Karpas-422 (cell line): ENCODE measurements at regions not wholly inside any gene's neighbourhood (a gene's known extent, or its start where the extent isn't known, plus 50 kb on each side); places are given as distances from the start of the nearest gene placed in this dataset.
"Not testable (repeated sequence)": the region's sequence is repeated elsewhere in the genome, so short reads cannot be mapped to it uniquely, and the experiment has no call there.

Experiments
- DNase-seq: peaks from one replicate; pipeline ENCODE4 v3.0.0-alpha.2; 2015
- H2AFZ ChIP-seq: fragments of 200-600 bp; sonication (generic); 2 replicates; pipeline ENCODE4 v1.6.1; 2014; ENCODE audit warnings: antibody characterized with exemption, low read length, mixed read lengths
- H3K27ac ChIP-seq: fragments of 200-600 bp; sonication (generic); 2 replicates; pipeline ENCODE4 v1.5.1; 2014; ENCODE audit warnings: mild to moderate bottlenecking, low read length, moderate library complexity
- H3K27me3 ChIP-seq: fragments of 200-600 bp; sonication (generic); 2 replicates; pipeline ENCODE4 v1.6.1; 2014; ENCODE audit warnings: low read length, mixed read lengths
- H3K36me3 ChIP-seq: fragments of 200-600 bp; sonication (generic); 2 replicates; pipeline ENCODE4 v1.6.1; 2014; ENCODE audit warnings: low read length, mixed read lengths; ENCODE audit not compliant: insufficient read depth
- H3K4me1 ChIP-seq: fragments of 200-600 bp; sonication (generic); 2 replicates; pipeline ENCODE4 v1.6.1; 2014; ENCODE audit warnings: mild to moderate bottlenecking, low read length, mixed read lengths
- H3K4me2 ChIP-seq: fragments of 200-600 bp; sonication (generic); 2 replicates; pipeline ENCODE4 v1.6.1; 2014; ENCODE audit warnings: low read length, low read depth, mild to moderate bottlenecking; ENCODE audit not compliant: poor library complexity, severe bottlenecking
- H3K4me3 ChIP-seq: fragments of 200-600 bp; sonication (generic); 2 replicates; pipeline ENCODE4 v1.5.1; 2014; ENCODE audit warnings: mild to moderate bottlenecking, antibody characterized with exemption, low read length, mixed read lengths
- H3K79me2 ChIP-seq: fragments of 200-600 bp; sonication (generic); 2 replicates; pipeline ENCODE4 v1.6.1; 2014; ENCODE audit warnings: mild to moderate bottlenecking, low read length, mixed read lengths
- H3K9ac ChIP-seq: fragments of 200-600 bp; sonication (generic); 2 replicates; pipeline ENCODE4 v1.6.0; 2014; ENCODE audit warnings: low read length
- H3K9me2 ChIP-seq: fragments of 200-600 bp; sonication (generic), shearing (Covaris generic); replicated peaks from 2 replicates; pipeline ENCODE4 v1.6.0; 2014; ENCODE audit warnings: mild to moderate bottlenecking, low read length, moderate library complexity; ENCODE audit not compliant: insufficient read depth
- H3K9me3 ChIP-seq: fragments of 300-700, 200-600 bp; sonication (generic); 2 replicates; pipeline ENCODE4 v1.6.1; 2014; ENCODE audit warnings: low read length, mixed read lengths
- H4K20me1 ChIP-seq: fragments of 200-600 bp; sonication (generic); 2 replicates; pipeline ENCODE4 v1.6.1; 2014; ENCODE audit warnings: mild to moderate bottlenecking, antibody characterized with exemption, low read length, low read depth; ENCODE audit not compliant: insufficient read depth

GRCh38 chr12:20097626-20098025, 270.7 kb upstream of the PDE3A start:
- Histone ChIP-seq H3K27me3 (0 out of 2 replicates have a peak, but pooled peaks cover 4% of the 10 kb centered on the region), H3K9me3 (no peaks in the 10 kb centered on the region; the same call in 1 of the 2 replicates), H3K9ac (no peak overlapping the region), H2AFZ (no peak overlapping the region), H3K79me2 (no peaks in the 10 kb centered on the region), H3K4me1 (no peaks in the 10 kb centered on the region), H3K4me3 (no peak overlapping the region), H3K27ac (no peak overlapping the region), H3K9me2 (no peaks in the 10 kb centered on the region), H3K36me3 (no peaks in the 10 kb centered on the region), H4K20me1 (no peaks in the 10 kb centered on the region), H3K4me2 (no peak overlapping the region)
- no peak for DNase-seq

- Histone ChIP-seq H3K4me1 (no peaks in the 10 kb centered on the region), H3K79me2 (no peaks in the 10 kb centered on the region), H3K27ac (no peak overlapping the region), H3K9me2 (no peaks in the 10 kb centered on the region), H3K9ac (no peak overlapping the region), H3K9me3 (no peaks in the 10 kb centered on the region; the same call in 1 of the 2 replicates), H3K4me3 (no peak overlapping the region), H4K20me1 (no peaks in the 10 kb centered on the region), H2AFZ (no peak overlapping the region), H3K27me3 (0 out of 2 replicates have a peak, but pooled peaks cover 4% of the 10 kb centered on the region), H3K4me2 (no peak overlapping the region), H3K36me3 (no peaks in the 10 kb centered on the region)
- no peak for DNase-seq
Measured at GRCh38 chr12:20099395-20100183, 268.7 kb upstream of the PDE3A start.

- H3K4me3 ChIP-seq = no peak overlapping the region
- no peaks in the 10 kb centered on the region for H3K9me2 ChIP-seq
- DNase-seq = no peak
- no peak overlapping the region for H2AFZ ChIP-seq
- H3K4me1 ChIP-seq = no peaks in the 10 kb centered on the region
- no peaks in the 10 kb centered on the region for H3K36me3 ChIP-seq
- H3K79me2 ChIP-seq = no peaks in the 10 kb centered on the region
- H3K27ac ChIP-seq = no peak overlapping the region
- no peak overlapping the region for H3K9ac ChIP-seq
- no peak overlapping the region for H3K4me2 ChIP-seq
- H4K20me1 ChIP-seq = no peaks in the 10 kb centered on the region
- H3K27me3 ChIP-seq = 0 out of 2 replicates have a peak, but pooled peaks cover 4% of the 10 kb centered on the region
- no peaks in the 10 kb centered on the region for H3K9me3 ChIP-seq
Measured at GRCh38 chr12:20101046-20101445, 267.3 kb upstream of the PDE3A start.

- no peaks in the 10 kb centered on the region for H3K36me3 ChIP-seq
- H3K4me3 ChIP-seq = no peak overlapping the region
- no peak overlapping the region for H3K4me2 ChIP-seq
- no peak overlapping the region for H3K9ac ChIP-seq
- no peak overlapping the region for H3K27ac ChIP-seq
- no peaks in the 10 kb centered on the region for H4K20me1 ChIP-seq
- H3K9me3 ChIP-seq = no peaks in the 10 kb centered on the region
- no peaks in the 10 kb centered on the region for H3K79me2 ChIP-seq
- H3K27me3 ChIP-seq = no peaks in the 10 kb centered on the region
- no peaks in the 10 kb centered on the region for H3K9me2 ChIP-seq
- DNase-seq = no peak
- no peak overlapping the region for H2AFZ ChIP-seq
- H3K4me1 ChIP-seq = no peaks in the 10 kb centered on the region
Measured at GRCh38 chr12:20105943-20106342, 262.4 kb upstream of the PDE3A start.

DNA sequence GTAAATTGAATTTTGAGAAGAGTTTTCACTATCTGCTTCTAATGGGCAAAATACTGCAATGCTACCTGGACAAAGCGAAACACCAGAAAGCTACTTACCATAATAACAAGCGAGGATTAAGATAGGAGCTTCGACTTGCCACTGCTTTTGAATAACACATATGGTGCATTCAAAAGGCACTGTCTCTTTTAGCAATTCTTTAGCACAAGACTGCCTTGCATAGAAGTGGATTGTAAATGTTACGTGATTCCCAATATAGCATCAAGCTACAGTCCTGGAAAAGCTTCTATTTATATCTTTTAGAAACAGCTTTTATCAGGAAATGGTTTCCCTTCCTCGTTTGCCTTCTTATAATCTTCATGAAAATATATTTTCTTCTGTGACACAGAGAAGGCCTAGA, 258.7 kb upstream of the PDE3A start:
- H3K9ac ChIP-seq = no peak overlapping the region
- H3K9me3 ChIP-seq = no peaks in the 10 kb centered on the region
- no peaks in the 10 kb centered on the region for H4K20me1 ChIP-seq
- no peaks in the 10 kb centered on the region for H3K79me2 ChIP-seq
- H3K4me1 ChIP-seq = no peaks in the 10 kb centered on the region
- H2AFZ ChIP-seq = no peak overlapping the region
- no peaks in the 10 kb centered on the region for H3K36me3 ChIP-seq
- no peak overlapping the region for H3K27ac ChIP-seq
- no peak overlapping the region for H3K4me2 ChIP-seq
- no peaks in the 10 kb centered on the region for H3K27me3 ChIP-seq
- no peak for DNase-seq
- no peaks in the 10 kb centered on the region for H3K9me2 ChIP-seq
- H3K4me3 ChIP-seq = no peak overlapping the region

- H4K20me1 ChIP-seq, H3K9me3 ChIP-seq, DNase-seq, H3K9ac ChIP-seq, H3K4me3 ChIP-seq, H3K4me1 ChIP-seq, H3K36me3 ChIP-seq, H2AFZ ChIP-seq, H3K9me2 ChIP-seq, H3K4me2 ChIP-seq, H3K27ac ChIP-seq, H3K79me2 ChIP-seq, H3K27me3 ChIP-seq: not testable (repeated sequence)
Measured at GRCh38 chr12:20115371-20115770, 253.0 kb upstream of the PDE3A start.

- Histone ChIP-seq H3K4me3 (no peak overlapping the region), H3K27ac (no peak overlapping the region), H2AFZ (no peak overlapping the region), H4K20me1 (no peaks in the 10 kb centered on the region), H3K9ac (no peak overlapping the region), H3K36me3 (no peaks in the 10 kb centered on the region), H3K9me3 (no peaks in the 10 kb centered on the region), H3K4me1 (no peaks in the 10 kb centered on the region), H3K4me2 (no peak overlapping the region), H3K79me2 (no peaks in the 10 kb centered on the region), H3K27me3 (no peaks in the 10 kb centered on the region), H3K9me2 (no peaks in the 10 kb centered on the region)
- DNase-seq = no peak
Measured at GRCh38 chr12:20119596-20120402, 248.5 kb upstream of the PDE3A start.

DNA sequence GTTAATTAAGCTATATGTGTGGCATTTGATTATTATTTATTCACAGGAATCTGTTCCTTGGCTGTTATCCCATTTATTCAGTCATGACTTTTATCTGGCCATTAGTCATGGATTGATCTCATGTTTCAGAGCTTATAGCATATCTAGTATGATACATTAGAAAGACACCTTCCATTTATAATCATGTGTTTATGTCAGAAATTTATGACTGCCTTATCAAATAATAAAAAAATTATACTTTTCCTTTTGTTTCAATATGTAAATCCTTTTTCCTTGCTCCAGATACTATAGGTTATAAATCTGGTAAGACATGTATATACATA, 248.0 kb upstream of the PDE3A start:
- DNase-seq = no peak
- no peaks in the 10 kb centered on the region for H3K36me3 ChIP-seq
- no peak overlapping the region for H3K27ac ChIP-seq
- H3K4me1 ChIP-seq = no peaks in the 10 kb centered on the region
- no peak overlapping the region for H3K9ac ChIP-seq
- no peaks in the 10 kb centered on the region for H3K79me2 ChIP-seq
- H3K9me2 ChIP-seq = no peaks in the 10 kb centered on the region
- no peaks in the 10 kb centered on the region for H3K27me3 ChIP-seq
- no peak overlapping the region for H2AFZ ChIP-seq
- H3K9me3 ChIP-seq = no peaks in the 10 kb centered on the region
- H4K20me1 ChIP-seq = no peaks in the 10 kb centered on the region
- H3K4me3 ChIP-seq = no peak overlapping the region
- H3K4me2 ChIP-seq = no peak overlapping the region
